HG02938 (cell line): ENCODE measurements at regions not wholly inside any gene's neighbourhood (a gene's known extent, or its start where the extent isn't known, plus 50 kb on each side); places are given as distances from the start of the nearest gene placed in this dataset.

Source experiments
- ATAC-seq: cut with Tn5 transposase; IDR thresholded peaks from one replicate; pipeline ENCODE4 v1.9.1; 2021; ENCODE audit warnings: mild to moderate bottlenecking, moderate library complexity; ENCODE audit not compliant: unreplicated experiment

GRCh38 chr3:804211-804610 lies 288.6 kb upstream of the CNTN6 start:
- no peak for ATAC-seq

- no peak for ATAC-seq
These were observed 287.5 kb upstream of the CNTN6 start for GRCh38 chr3:805326-805725.

- no peak for ATAC-seq
These were observed 286.8 kb upstream of the CNTN6 start for GRCh38 chr3:806006-806405.

GRCh38 chr3:816605-817004 lies 276.2 kb upstream of the CNTN6 start:
- no peak for ATAC-seq

GRCh38 chr3:834679-835078 lies 258.1 kb upstream of the CNTN6 start:
- ATAC-seq = no peak

- ATAC-seq = no peak
These were observed 257.7 kb upstream of the CNTN6 start for GRCh38 chr3:835096-835495.

GRCh38 chr3:839981-840380 lies 252.8 kb upstream of the CNTN6 start:
- no peak for ATAC-seq

- peak; percentile 69 for ATAC-seq
These were observed 241.6 kb upstream of the CNTN6 start for GRCh38 chr3:851098-851790.

GRCh38 chr3:852033-852432 lies 240.8 kb upstream of the CNTN6 start:
- no peak for ATAC-seq

- ATAC-seq = peak; percentile 40
These were observed 239.3 kb upstream of the CNTN6 start for GRCh38 chr3:853489-853888.

GRCh38 chr3:859135-859534 lies 233.7 kb upstream of the CNTN6 start:
- ATAC-seq = no peak

- no peak for ATAC-seq
These were observed 231.1 kb upstream of the CNTN6 start for GRCh38 chr3:861721-862120.

- ATAC-seq = no peak
These were observed 223.6 kb upstream of the CNTN6 start for GRCh38 chr3:869269-869668.

- ATAC-seq = no peak
These were observed 223.1 kb upstream of the CNTN6 start for GRCh38 chr3:869734-870133.

- no peak for ATAC-seq
These were observed 221.2 kb upstream of the CNTN6 start for GRCh38 chr3:871651-872050.

GRCh38 chr3:877001-877400 lies 215.8 kb upstream of the CNTN6 start:
- ATAC-seq = no peak

- no peak for ATAC-seq
These were observed 214.1 kb upstream of the CNTN6 start for GRCh38 chr3:878746-879145.

- ATAC-seq = no peak
These were observed 212.5 kb upstream of the CNTN6 start for GRCh38 chr3:880371-880770.

GRCh38 chr3:882533-882932 lies 210.3 kb upstream of the CNTN6 start:
- no peak for ATAC-seq

GRCh38 chr3:901953-902778 lies 190.7 kb upstream of the CNTN6 start:
- peak; percentile 80 for ATAC-seq

GRCh38 chr3:905217-905616 lies 187.6 kb upstream of the CNTN6 start:
- ATAC-seq = no peak

GRCh38 chr3:906739-907138 lies 186.1 kb upstream of the CNTN6 start:
- peak; percentile 29 for ATAC-seq
